ENCODE measurements at regions not wholly inside any gene's neighbourhood (a gene's known extent, or its start where the extent isn't known, plus 50 kb on each side); places are given as distances from the start of the nearest gene placed in this dataset.

DNA sequence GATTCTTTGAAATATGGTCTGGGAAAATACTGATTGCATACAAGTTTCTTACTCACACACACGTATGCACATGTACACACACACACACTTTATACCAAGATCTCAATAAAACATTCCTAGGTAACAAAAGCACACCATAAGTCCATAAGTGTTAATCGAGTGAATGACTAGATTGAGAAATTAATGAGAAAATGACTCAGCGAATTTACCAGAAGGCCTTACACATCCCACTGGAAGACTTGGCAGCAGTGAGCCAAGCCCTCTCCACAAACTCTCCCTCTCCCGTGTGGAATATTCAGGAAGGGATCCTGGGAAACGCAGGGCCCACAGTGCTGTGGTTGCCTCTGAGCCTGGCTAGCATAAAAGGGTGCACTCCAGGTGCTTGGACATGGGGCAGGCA is 227.2 kb downstream of the LY86 start:
- TF ChIP-seq BRCA1 (IDR thresholded peaks at IDR 0.05) = no peak
- no peak for TF ChIP-seq BRCA1 (CRISPR knock-in tag; IDR thresholded peaks at IDR 0.05)
- TF ChIP-seq ZNF316 (IDR thresholded peaks at IDR 0.05) = peak; percentile 89
- TF ChIP-seq NFE2 (IDR thresholded peaks at IDR 0.05; ENCODE audit: low read depth) = peak; percentile 82
- peak; percentile 53; the same call in 1 of the 2 replicates for TF ChIP-seq BACH1 (tag; IDR thresholded peaks at IDR 0.05)
- TF ChIP-seq MAFF (IDR thresholded peaks at IDR 0.05; ENCODE audit: low read length) = peak; percentile 75
- no peak for TF ChIP-seq ZNF507 (tag; conservative IDR thresholded peaks at IDR 0.05)
- TF ChIP-seq MAFG (tag; conservative IDR thresholded peaks at IDR 0.05) = peak; percentile 92
- TF ChIP-seq MAFK (IDR thresholded peaks at IDR 0.05; ENCODE audit: low read length) = peak; percentile 61; the same call in 1 of the 2 replicates
- peak; percentile 72 for TF ChIP-seq C11orf30 (IDR thresholded peaks at IDR 0.05; ENCODE audit: low read depth)
- TF ChIP-seq, protein P1, sequence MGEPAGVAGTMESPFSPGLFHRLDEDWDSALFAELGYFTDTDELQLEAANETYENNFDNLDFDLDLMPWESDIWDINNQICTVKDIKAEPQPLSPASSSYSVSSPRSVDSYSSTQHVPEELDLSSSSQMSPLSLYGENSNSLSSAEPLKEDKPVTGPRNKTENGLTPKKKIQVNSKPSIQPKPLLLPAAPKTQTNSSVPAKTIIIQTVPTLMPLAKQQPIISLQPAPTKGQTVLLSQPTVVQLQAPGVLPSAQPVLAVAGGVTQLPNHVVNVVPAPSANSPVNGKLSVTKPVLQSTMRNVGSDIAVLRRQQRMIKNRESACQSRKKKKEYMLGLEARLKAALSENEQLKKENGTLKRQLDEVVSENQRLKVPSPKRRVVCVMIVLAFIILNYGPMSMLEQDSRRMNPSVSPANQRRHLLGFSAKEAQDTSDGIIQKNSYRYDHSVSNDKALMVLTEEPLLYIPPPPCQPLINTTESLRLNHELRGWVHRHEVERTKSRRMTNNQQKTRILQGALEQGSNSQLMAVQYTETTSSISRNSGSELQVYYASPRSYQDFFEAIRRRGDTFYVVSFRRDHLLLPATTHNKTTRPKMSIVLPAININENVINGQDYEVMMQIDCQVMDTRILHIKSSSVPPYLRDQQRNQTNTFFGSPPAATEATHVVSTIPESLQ (CRISPR knock-in tag; IDR thresholded peaks at IDR 0.05) = no peak
- TF ChIP-seq NFE2L1 (tag; IDR thresholded peaks at IDR 0.05; ENCODE audit: borderline replicate concordance, low read depth) = peak; percentile 77
- FAIRE-seq (peak; percentile 19), DNase-seq (ENCODE audit: extremely low read depth in 1 of 4, low spot score in 3 of 4) (no peak), ATAC-seq (no peak)
- H4K20me1 ChIP-seq (replicated peaks; ENCODE audit: control insufficient read depth, insufficient read depth, low read length) = no peaks in the 10 kb centered on the region
- no peaks in the 10 kb centered on the region for H3K79me2 ChIP-seq (ENCODE audit: control insufficient read depth, insufficient read depth, low read length)
- peaks cover 0 to 23% of the 10 kb centered on the region in 2 experiments; a peak in 3 of 5 replicates for H3K4me1 ChIP-seq (replicated peaks in 1 of 2; ENCODE audit: control insufficient read depth in 2 of 2, insufficient read depth in 2 of 2, low read length in 2 of 2)
- H3K9ac ChIP-seq (ENCODE audit: insufficient read depth in 1 of 2, low read depth in 2 of 2, low read length in 2 of 2) = no peak overlapping the region
- no peak overlapping the region for H3K4me3 ChIP-seq
- H3K4me2 ChIP-seq (ENCODE audit: insufficient read depth, low read length) = no peak overlapping the region
- POLR2A ChIA-PET = no interaction called here
- in situ Hi-C loops (cut with MboI) = no loop called here
- H3K9me3 ChIP-seq (replicated peaks; ENCODE audit: control insufficient read depth, insufficient read depth, low read depth, low read length) = no peaks in the 10 kb centered on the region
- no peaks in the 10 kb centered on the region for H3K36me3 ChIP-seq (ENCODE audit: control insufficient read depth, insufficient read depth, low read length)
- no peaks in the 10 kb centered on the region for H3K9me1 ChIP-seq (ENCODE audit: control insufficient read depth, insufficient read depth, low read length)
- intact Hi-C loops (cut with micrococcal nuclease) = no loop called here
- H3K27me3 ChIP-seq (ENCODE audit: control insufficient read depth in 2 of 2, insufficient read depth in 2 of 2, low read length in 2 of 2) = peaks cover 20 to 23% of the 10 kb centered on the region in 2 experiments
- H3K27ac ChIP-seq (ENCODE audit: extremely low read depth, low read depth, low read length) = no peak overlapping the region
- CTCF ChIA-PET (ENCODE audit: low intra/inter-chr PET ratio) = no interaction called here
- no TSS peak for BruUV-seq (replicated peaks)
- 24% methylated on average over 5 of the region's 5 CpGs for WGBS (ENCODE audit: insufficient coverage, low coverage, missing lambda C conversion rate)
- H2AFZ ChIP-seq (ENCODE audit: low read depth, low read length) = no peak overlapping the region; the same call in 1 of the 2 replicates

Data from K562 (cell line).